ENCODE measurements at regions not wholly inside any gene's neighbourhood (a gene's known extent, or its start where the extent isn't known, plus 50 kb on each side); places are given as distances from the start of the nearest gene placed in this dataset.
A peak's percentile ranks its signal among the peaks of the same experiment; 100 is the strongest.

DNA sequence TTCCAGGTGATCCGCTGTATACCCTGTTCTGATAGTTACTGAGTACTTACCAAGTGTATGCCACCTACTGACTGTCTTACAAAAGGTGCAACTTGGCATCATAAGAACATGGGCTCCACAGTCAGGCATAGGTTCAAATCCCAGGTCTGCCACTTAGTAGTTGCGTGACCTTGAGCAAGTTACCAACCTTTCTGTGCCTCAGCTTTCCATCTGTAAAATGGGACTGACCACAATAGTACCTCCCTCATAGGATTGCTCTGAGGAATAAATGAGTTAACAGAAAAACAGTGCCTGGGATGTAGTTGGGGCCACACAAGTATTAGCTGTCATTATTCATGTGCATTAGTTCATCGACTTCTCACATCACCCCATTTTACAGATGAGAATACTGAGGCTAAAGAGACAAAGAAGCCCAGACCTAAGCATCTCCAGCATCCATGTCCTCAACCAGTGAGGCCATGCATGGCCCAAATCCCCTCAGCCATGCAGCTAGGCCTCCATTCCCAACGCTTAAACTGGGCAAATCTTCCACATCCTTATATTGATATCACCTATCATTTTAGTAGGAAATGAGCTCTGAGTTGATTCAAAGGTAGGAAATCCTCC, 51.3 kb upstream of the UBE2L5 start (continued):
- no peak for TF ChIP-seq HDAC8 (tag; IDR thresholded peaks at IDR 0.05)
- no peak for TF ChIP-seq ZNF175 (CRISPR knock-in tag; IDR thresholded peaks at IDR 0.05; ENCODE audit: low read depth)
- no peak for TF ChIP-seq TBL1XR1 (IDR thresholded peaks at IDR 0.05; ENCODE audit: low read length in 2 of 2)
- peak; percentile 93 for TF ChIP-seq BCOR (IDR thresholded peaks at IDR 0.05)
- TF ChIP-seq TAF7 (tag; IDR thresholded peaks at IDR 0.05) = no peak
- TF ChIP-seq ZBTB7A (IDR thresholded peaks at IDR 0.05; ENCODE audit: borderline replicate concordance, control insufficient read depth, low read depth, low read length) = no peak
- no peak for TF ChIP-seq RBFOX2 (IDR thresholded peaks at IDR 0.05; ENCODE audit: low read depth, low read length)
- TF ChIP-seq ETS2 (tag; IDR thresholded peaks at IDR 0.05; ENCODE audit: borderline replicate concordance, poor library complexity, severe bottlenecking) = no peak
- no peak for TF ChIP-seq PML (IDR thresholded peaks at IDR 0.05; ENCODE audit: low read length)
- TF ChIP-seq POLR2H (tag; IDR thresholded peaks at IDR 0.05; ENCODE audit: low read depth) = no peak
- no peak for TF ChIP-seq GMEB1 (CRISPR knock-in tag; IDR thresholded peaks at IDR 0.05)
- no peak for TF ChIP-seq ATF7 (IDR thresholded peaks at IDR 0.05)
- peak; percentile 65; the same call in 1 of the 2 replicates for TF ChIP-seq HDAC2 (IDR thresholded peaks at IDR 0.05)
- TF ChIP-seq, protein P1, sequence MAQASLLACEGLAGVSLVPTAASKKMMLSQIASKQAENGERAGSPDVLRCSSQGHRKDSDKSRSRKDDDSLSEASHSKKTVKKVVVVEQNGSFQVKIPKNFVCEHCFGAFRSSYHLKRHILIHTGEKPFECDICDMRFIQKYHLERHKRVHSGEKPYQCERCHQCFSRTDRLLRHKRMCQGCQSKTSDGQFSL (CRISPR knock-in tag; IDR thresholded peaks at IDR 0.05) = no peak
- TF ChIP-seq, protein P1 (tag; IDR thresholded peaks at IDR 0.05) = no peak
- no peak for TF ChIP-seq ZFP36 (IDR thresholded peaks at IDR 0.05; ENCODE audit: low read depth, low read length, partially characterized antibody)
- no peak for TF ChIP-seq C11orf30 (IDR thresholded peaks at IDR 0.05; ENCODE audit: low read depth)
- no peak for TF ChIP-seq GABPB2 (CRISPR knock-in tag; conservative IDR thresholded peaks at IDR 0.05)
- TF ChIP-seq PHB2 (IDR thresholded peaks at IDR 0.05; ENCODE audit: low read depth) = no peak
- TF ChIP-seq CHD4 (IDR thresholded peaks at IDR 0.05; ENCODE audit: insufficient read depth, insufficient replicate concordance, low read depth, low read length, poor library complexity, severe bottlenecking) = peak; percentile 60
- TF ChIP-seq, protein P2, sequence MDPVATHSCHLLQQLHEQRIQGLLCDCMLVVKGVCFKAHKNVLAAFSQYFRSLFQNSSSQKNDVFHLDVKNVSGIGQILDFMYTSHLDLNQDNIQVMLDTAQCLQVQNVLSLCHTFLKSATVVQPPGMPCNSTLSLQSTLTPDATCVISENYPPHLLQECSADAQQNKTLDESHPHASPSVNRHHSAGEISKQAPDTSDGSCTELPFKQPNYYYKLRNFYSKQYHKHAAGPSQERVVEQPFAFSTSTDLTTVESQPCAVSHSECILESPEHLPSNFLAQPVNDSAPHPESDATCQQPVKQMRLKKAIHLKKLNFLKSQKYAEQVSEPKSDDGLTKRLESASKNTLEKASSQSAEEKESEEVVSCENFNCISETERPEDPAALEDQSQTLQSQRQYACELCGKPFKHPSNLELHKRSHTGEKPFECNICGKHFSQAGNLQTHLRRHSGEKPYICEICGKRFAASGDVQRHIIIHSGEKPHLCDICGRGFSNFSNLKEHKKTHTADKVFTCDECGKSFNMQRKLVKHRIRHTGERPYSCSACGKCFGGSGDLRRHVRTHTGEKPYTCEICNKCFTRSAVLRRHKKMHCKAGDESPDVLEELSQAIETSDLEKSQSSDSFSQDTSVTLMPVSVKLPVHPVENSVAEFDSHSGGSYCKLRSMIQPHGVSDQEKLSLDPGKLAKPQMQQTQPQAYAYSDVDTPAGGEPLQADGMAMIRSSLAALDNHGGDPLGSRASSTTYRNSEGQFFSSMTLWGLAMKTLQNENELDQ (CRISPR knock-in tag; IDR thresholded peaks at IDR 0.05; ENCODE audit: borderline replicate concordance) = no peak
- TF ChIP-seq ZBTB33 (CRISPR knock-in tag; IDR thresholded peaks at IDR 0.05) = no peak
- no peak for TF ChIP-seq KAT7 (CRISPR knock-in tag; IDR thresholded peaks at IDR 0.05; ENCODE audit: borderline replicate concordance)
